Immature natural killer cell (primary cell): ENCODE measurements at regions not wholly inside any gene's neighbourhood (a gene's known extent, or its start where the extent isn't known, plus 50 kb on each side); places are given as distances from the start of the nearest gene placed in this dataset.

Experiments
- DNase-seq, 3 donors: peaks; one replicate each; pipeline ENCODE4 v3.0.0; 2022; ENCODE audit warnings: mixed read lengths in 1 of 3
- H3K27ac Mint-ChIP-seq, 6 donors: one replicate each; pipeline ENCODE4 v1.8.0; 2020; ENCODE audit warnings: mixed read lengths in 6 of 6, mild to moderate bottlenecking in 5 of 6, inconsistent platforms in 4 of 6, moderate library complexity in 3 of 6
- H3K27me3 Mint-ChIP-seq, 3 donors: one replicate each; pipeline ENCODE4 v1.8.0; 2020 to 2021; ENCODE audit warnings: low read depth in 3 of 3, mild to moderate bottlenecking in 3 of 3, mixed read lengths in 3 of 3, moderate library complexity in 3 of 3, inconsistent platforms in 1 of 3
- H3K36me3 Mint-ChIP-seq, 3 donors: one replicate each; pipeline ENCODE4 v1.8.0; 2020; ENCODE audit warnings: mixed read lengths in 3 of 3, inconsistent platforms in 2 of 3, mild to moderate bottlenecking in 2 of 3
- H3K4me1 Mint-ChIP-seq, 2 donors: one replicate each; pipeline ENCODE4 v1.8.0; 2020; ENCODE audit warnings: inconsistent platforms in 2 of 2, mild to moderate bottlenecking in 2 of 2, mixed read lengths in 2 of 2, moderate library complexity in 1 of 2
- H3K4me3 Mint-ChIP-seq, 5 donors: one replicate each; pipeline ENCODE4 v1.8.0; 2020; ENCODE audit warnings: mild to moderate bottlenecking in 5 of 5, mixed read lengths in 5 of 5, inconsistent platforms in 3 of 5, moderate library complexity in 3 of 5
- H3K9me3 Mint-ChIP-seq, 6 donors: one replicate each; pipeline ENCODE4 v1.8.0; 2020; ENCODE audit warnings: mild to moderate bottlenecking in 6 of 6, mixed read lengths in 6 of 6, inconsistent platforms in 4 of 6, moderate library complexity in 3 of 6

DNA sequence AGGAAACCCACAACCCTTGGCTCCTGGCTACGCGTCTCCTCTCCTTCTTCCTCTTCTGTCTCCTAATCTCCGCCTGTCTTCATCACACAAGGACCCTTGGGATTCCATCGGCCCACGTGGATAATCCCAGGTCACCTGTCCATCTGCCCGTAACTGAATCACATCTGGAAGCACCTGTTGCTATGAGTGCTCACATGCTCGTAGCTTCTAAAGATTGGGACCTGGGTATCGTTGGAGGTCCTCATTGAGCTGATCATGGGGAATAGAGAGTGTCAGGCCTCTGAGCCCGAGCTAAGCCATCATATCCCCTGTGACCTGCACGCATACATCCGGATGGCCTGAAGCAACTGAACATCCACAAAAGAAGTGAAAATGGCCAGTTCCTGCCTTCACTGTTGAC lies 175.4 kb downstream of the SHOX start:
- no peak for DNase-seq
- Mint-ChIP-seq H3K9me3 (peaks cover 0 to 2% (median 0%) of the 10 kb centered on the region in 6 donors), H3K27ac (no peak overlapping the region), H3K36me3 (no peaks in the 10 kb centered on the region), H3K4me1 (no peaks in the 10 kb centered on the region), H3K4me3 (peak overlapping the region in 1 of 5 donors; percentile 43), H3K27me3 (peaks cover 1 to 3% (median 3%) of the 10 kb centered on the region in 3 donors)

DNA sequence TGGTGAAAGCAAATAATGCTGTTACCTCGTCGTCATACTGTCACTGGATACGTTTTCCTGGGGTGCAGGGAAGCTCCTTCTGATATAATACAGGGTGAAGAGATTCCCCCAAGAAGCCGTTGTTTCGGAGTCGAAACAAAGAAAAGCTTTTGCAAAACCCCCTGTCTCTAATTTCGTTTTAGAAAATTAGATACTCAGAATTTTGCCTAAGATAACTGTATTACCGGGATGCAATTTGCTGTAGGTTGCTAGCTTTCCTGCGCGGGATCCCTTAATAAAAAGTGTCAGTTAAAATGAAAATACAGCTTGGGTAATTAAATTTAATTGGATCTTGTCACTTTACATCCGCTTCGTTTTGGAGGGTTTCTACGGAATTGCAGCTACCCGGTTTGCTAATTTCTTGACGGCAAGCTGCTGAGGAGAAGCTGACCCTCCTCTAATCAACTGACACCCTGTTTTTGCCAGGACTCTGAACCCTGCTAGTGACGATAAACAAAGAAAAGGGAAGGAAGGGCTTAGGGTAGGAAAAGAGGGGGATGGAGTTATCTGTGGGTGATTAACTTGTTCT lies 174.6 kb downstream of the SHOX start:
- H3K27me3 Mint-ChIP-seq, result peaks cover 1 to 4% (median 3%) of the 10 kb centered on the region in 3 donors
- H3K4me3 Mint-ChIP-seq, result no peak overlapping the region
- no peak overlapping the region for H3K27ac Mint-ChIP-seq

DNA sequence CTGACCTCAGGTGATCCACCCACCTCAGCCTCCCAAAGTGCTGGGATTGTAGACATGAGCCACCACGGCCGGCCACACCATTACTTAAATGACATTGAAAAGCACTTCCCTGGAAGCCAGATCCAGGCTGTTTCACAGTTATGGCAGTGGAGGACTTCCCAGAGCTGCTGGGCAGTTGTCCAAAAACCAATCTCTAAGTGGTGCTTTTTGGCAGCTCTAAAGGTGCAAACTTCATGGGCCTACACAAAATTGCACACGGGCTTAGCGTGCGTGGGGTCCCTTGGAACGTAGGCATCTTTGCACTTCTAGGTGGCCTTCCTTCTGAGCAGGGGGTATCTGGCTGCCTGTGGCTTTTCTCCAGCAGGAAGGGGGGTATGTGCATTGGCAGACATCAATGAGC lies 172.3 kb downstream of the SHOX start:
- Mint-ChIP-seq H3K27me3 (peaks cover 1 to 6% (median 3%) of the 10 kb centered on the region in 3 donors), H3K36me3 (no peaks in the 10 kb centered on the region), H3K4me1 (no peaks in the 10 kb centered on the region), H3K27ac (no peak overlapping the region), H3K9me3 (peaks cover 0 to 7% (median under 1%) of the 10 kb centered on the region in 6 donors), H3K4me3 (no peak overlapping the region)
- DNase-seq, result no peak

More for the DNA sequence above, 174.6 kb downstream of the SHOX start:
- Mint-ChIP-seq H3K9me3 (peaks cover 0 to 4% (median under 1%) of the 10 kb centered on the region in 6 donors), H3K36me3 (no peaks in the 10 kb centered on the region), H3K4me1 (no peaks in the 10 kb centered on the region)
- DNase-seq, result no peak

DNA sequence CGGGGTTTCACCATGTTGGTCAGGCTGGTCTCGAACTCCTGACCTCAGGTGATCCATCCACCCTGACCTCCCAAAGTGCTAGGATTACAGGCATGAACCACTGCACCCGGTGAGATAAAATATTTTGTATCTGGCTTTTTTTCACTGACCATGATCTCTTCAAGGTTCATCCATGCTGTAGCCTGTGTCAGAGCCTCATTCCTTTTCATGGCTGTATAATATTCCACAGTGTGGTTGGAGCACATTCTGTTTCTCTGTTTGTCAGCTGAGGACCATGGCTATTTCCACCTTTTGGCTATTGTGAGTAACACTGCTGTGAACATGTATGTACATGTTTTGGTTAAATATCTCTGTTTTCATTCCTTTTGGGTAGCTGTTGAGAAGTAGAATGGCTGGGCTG lies 169.2 kb downstream of the SHOX start:
- DNase-seq, result no peak
- Mint-ChIP-seq H3K36me3 (no peaks in the 10 kb centered on the region), H3K4me1 (no peaks in the 10 kb centered on the region), H3K27me3 (peaks cover 0 to 4% (median 0%) of the 10 kb centered on the region in 3 donors), H3K27ac (no peak overlapping the region), H3K4me3 (no peak overlapping the region), H3K9me3 (peaks cover 0 to 7% (median 0%) of the 10 kb centered on the region in 6 donors)

DNA sequence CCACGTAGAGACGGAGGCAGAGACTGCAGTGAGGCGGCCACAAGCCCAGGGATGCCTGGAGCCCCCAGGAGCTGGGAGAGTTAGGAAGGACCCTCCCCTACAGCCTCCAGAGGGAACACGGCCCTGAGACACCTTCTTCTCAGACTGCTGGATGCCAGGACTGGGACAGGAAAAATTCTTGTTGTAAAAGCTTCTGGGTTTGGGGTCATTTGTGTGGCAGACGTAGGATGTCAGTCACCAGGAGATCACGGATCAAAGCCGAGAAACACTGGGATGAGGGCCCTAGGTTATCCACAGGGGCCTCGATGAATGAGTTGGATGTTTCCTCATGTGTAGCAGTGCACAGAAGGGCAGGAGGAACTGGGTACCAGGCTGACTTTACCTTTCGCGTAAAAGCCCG lies 163.7 kb downstream of the SHOX start:
- no peak overlapping the region for H3K4me3 Mint-ChIP-seq
- no peaks in the 10 kb centered on the region for H3K4me1 Mint-ChIP-seq
- no peak overlapping the region for H3K27ac Mint-ChIP-seq
- no peak for DNase-seq
- peaks cover 5 to 18% (median 9%) of the 10 kb centered on the region in 3 donors for H3K27me3 Mint-ChIP-seq
- no peaks in the 10 kb centered on the region for H3K36me3 Mint-ChIP-seq
- H3K9me3 Mint-ChIP-seq, result no peaks in the 10 kb centered on the region

DNA sequence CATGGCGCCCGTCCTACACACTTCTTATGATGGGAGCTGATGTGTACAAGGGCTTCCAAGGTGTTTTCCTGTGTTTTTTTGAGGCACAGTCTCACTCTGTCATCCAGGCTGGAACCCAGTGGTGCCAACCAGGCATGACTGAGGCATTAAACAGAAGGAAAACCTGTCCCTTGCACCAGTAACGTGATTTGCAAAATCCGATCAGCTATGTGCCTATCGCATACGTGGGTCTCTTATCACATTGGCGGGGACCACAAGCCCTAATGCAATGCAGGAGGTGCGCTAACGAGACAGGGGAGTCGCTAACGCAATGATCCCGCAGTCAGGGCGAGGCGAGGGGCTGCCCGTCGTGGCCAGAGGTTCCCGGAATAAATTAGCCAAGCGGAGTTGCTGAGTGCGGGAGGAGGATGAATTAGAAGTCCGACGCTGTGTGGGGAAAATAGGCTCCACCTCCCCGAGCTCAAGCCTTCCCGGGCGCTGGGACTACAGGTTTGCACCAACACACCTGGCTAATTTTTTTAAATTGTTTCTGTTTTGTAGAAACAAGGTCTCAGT lies 162.7 kb downstream of the SHOX start:
- Mint-ChIP-seq H3K36me3 (no peaks in the 10 kb centered on the region), H3K4me1 (no peaks in the 10 kb centered on the region), H3K9me3 (no peaks in the 10 kb centered on the region), H3K27ac (no peak overlapping the region), H3K4me3 (no peak overlapping the region), H3K27me3 (peaks cover 5 to 22% (median 9%) of the 10 kb centered on the region in 3 donors)
- no peak for DNase-seq

DNA sequence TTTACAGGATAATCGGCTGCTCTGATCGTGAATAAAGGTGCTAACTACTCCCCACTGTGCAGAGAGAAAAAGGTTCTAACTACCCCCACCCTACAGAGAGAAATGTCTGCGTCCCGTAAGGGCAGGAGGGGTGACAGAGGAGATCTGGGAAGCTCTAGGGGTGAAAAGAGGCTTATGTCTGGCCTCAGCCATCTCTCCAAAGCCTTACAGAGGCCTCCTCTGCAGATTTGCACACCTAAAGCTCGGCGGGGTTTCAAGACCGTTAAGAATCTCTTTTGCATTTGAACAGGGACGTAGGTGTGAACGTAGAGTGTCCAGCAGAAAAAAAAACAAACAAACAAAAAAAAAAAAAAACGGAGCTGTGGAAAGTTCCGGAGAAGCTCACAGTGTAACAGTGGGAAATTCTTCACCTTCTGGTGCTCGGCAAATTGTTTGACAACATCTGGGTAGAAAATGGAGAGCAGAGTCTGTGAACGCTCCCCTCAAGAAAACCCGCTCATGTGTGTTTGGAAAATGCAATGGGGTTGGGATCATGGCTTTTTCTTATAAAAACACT lies 161.0 kb downstream of the SHOX start:
- Mint-ChIP-seq H3K36me3 (no peaks in the 10 kb centered on the region), H3K4me3 (no peak overlapping the region), H3K27me3 (peaks cover 5 to 22% (median 9%) of the 10 kb centered on the region in 3 donors), H3K9me3 (no peaks in the 10 kb centered on the region), H3K4me1 (no peaks in the 10 kb centered on the region), H3K27ac (no peak overlapping the region)
- DNase-seq, result no peak

DNA sequence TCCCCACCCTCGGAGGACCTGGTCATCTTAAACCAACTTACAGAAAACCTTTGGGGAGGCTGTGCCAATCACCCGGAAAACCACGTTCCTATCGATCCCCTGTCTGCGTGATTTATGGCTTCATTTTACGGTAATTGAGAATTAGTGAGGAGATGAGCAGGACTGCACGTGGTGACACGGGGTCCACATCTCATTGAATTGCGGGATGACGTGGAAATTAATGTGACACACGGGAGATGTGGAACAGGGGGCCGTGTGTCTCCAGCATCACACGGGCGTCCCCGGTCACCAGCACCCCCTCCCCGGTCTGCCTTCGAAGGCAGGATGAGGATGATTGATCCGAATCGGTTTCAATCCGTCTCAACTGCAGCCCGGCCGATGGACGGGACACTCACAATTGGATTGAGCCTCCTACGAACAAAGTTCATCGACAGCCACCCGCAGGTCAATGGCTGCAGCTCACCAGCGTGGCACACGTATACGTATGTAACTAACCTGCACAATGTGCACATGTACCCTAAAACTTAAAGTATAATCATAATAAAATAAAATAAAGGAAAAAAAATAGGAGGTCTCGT lies 160.3 kb downstream of the SHOX start:
- H3K4me1 Mint-ChIP-seq, result no peaks in the 10 kb centered on the region
- DNase-seq, result no peak
- no peak overlapping the region for H3K27ac Mint-ChIP-seq
- no peak overlapping the region for H3K4me3 Mint-ChIP-seq
- H3K9me3 Mint-ChIP-seq, result no peaks in the 10 kb centered on the region
- H3K27me3 Mint-ChIP-seq, result peaks cover 5 to 22% (median 9%) of the 10 kb centered on the region in 3 donors
- no peaks in the 10 kb centered on the region for H3K36me3 Mint-ChIP-seq

DNA sequence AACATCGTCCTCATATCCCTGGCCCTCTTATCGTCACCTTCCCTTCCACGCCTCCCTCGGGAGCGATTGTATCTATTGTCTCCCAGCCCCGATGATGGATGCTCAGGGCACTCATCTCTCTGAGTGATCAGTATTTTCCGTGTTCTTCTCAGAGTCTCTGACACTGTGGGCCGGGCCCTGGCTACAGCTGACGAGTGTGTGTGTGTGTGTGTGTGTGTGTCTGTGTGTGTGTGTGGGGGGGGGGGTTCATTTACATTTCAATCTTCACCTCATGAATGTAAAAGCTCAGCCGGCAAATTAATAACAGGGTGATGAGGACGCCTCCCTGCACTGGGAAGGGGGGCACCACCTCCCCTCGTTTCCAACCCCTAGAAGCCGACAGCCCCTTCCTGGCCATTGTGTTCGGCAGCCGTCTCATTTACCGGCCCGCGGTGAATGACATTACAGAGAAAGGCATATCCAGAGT lies 159.5 kb downstream of the SHOX start:
- DNase-seq, result no peak
- peaks cover 5 to 22% (median 9%) of the 10 kb centered on the region in 3 donors for H3K27me3 Mint-ChIP-seq

DNA sequence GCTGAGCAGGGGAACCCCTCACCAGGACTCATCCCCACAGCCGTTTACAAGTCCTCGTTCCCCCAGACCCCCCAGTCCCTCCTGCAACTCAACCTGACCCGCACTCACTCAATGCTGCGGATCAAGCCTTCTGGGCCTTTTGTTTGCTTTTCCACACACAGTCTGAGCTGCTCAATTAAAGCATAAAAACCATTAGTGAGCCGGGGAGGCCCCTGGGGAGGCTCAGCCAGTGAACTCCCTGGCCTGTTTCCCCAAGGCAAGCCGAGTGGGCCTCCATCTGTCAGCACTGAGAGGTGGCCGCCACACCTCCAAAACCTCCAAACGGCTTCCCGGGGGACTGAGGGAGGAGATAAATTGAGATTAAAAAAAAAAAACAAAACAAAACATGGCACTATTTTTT lies 158.5 kb downstream of the SHOX start:
- H3K4me3 Mint-ChIP-seq, result no peak overlapping the region
- H3K27ac Mint-ChIP-seq, result no peak overlapping the region
- no peaks in the 10 kb centered on the region for H3K4me1 Mint-ChIP-seq
- no peaks in the 10 kb centered on the region for H3K36me3 Mint-ChIP-seq
- no peak for DNase-seq
- peaks cover 4 to 21% (median 9%) of the 10 kb centered on the region in 3 donors for H3K27me3 Mint-ChIP-seq
- no peaks in the 10 kb centered on the region for H3K9me3 Mint-ChIP-seq

More for the DNA sequence above, 159.5 kb downstream of the SHOX start:
- Mint-ChIP-seq H3K36me3 (no peaks in the 10 kb centered on the region), H3K4me3 (no peak overlapping the region), H3K9me3 (no peaks in the 10 kb centered on the region), H3K4me1 (no peaks in the 10 kb centered on the region), H3K27ac (no peak overlapping the region)

DNA sequence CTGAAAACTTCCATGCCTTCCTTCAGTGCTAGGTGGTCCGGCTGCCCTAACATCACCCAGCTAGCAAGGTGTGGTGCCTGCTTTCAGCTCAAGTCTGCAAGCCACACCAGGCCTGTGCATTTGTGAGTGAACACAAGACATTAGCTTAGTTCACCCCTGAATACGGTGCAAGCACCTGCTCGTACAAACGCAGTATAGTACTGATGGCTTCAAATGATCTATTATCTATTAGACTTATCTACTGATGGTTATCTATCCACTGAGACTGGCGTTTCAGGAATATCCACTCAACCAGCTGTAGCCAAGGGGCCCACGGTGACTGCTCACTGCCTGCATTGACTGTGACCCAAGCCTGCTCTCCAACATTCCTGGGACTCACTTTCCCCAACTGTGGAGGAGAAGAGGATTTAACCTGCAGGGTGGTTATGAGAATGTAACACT lies 155.9 kb downstream of the SHOX start:
- H3K4me1 Mint-ChIP-seq, result no peaks in the 10 kb centered on the region
- H3K4me3 Mint-ChIP-seq, result no peak overlapping the region
- no peaks in the 10 kb centered on the region for H3K36me3 Mint-ChIP-seq
- no peak for DNase-seq
- H3K9me3 Mint-ChIP-seq, result peaks cover 0 to 3% (median 0%) of the 10 kb centered on the region in 6 donors
- no peak overlapping the region for H3K27ac Mint-ChIP-seq
- H3K27me3 Mint-ChIP-seq, result peaks cover 4 to 14% (median 4%) of the 10 kb centered on the region in 3 donors

DNA sequence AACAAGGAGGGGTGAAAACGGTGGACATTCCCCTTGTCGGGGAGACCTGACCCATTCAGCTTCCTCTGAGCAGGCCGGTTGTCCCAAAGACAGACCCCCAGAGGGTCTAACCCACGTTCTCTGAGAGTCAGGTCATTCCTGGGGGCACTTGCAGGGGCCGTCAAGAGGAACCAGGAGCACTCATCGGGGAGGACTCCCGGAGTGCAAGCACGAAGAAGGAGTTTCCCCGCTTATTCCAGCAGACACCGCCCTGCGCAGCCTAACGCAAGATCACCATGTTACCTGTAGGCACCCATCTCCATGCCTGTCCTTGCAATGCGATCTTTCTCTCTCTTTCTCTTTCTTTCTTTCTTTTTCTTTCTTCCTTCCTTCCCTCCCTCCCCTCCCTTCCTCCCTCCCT lies 154.2 kb downstream of the SHOX start:
- Mint-ChIP-seq H3K4me3 (no peak overlapping the region), H3K9me3 (peaks cover 0 to 3% (median 0%) of the 10 kb centered on the region in 6 donors), H3K27ac (no peak overlapping the region), H3K36me3 (no peaks in the 10 kb centered on the region), H3K4me1 (no peaks in the 10 kb centered on the region), H3K27me3 (peaks cover 2 to 5% (median 3%) of the 10 kb centered on the region in 3 donors)
- no peak for DNase-seq

DNA sequence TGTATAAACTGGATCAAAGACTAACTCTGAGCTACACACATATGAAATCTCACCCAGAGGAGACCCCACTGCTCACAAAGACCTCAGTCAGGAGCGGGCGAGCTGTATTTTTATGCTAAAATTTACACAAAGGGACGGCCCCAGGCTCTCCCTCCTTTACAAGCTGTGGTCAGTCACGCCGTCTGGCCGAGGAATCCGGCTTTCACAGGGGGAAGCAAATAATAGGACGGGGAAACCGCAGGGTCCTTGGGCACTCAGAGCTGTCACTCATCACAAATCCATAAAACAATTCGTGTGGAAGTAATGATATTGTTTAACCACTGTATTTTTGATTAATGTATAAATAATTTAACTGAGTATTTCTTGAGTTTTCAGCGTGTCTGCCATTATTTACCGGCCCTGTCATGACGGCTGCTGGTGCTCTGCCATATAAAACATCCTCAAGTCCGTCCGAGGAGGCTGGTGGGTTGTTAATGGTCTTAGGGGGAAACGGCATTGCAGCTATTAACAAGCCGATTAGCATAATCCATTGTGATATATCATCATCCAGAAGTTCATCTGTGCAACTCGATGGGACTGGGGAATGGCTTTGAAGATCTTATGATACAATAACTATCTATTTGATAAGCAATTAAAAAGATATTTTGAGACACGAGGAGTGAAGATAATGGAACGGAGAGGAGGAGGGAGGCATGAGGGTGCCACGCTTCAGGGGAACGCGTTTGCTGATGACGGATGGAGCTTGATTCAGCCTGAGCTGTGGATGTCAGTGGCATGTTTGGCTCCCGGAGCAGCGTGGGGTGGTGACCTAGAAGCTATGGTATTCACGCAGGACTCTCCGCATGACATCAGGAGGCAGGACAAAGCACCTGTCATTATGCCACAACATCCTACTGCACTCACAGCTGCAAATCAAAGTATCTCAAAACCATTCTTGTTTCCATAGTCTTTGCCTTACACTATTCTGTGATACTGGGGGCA lies 150.9 kb downstream of the SHOX start:
- Mint-ChIP-seq H3K4me3 (no peak overlapping the region), H3K4me1 (no peaks in the 10 kb centered on the region), H3K36me3 (no peaks in the 10 kb centered on the region), H3K27ac (no peak overlapping the region), H3K9me3 (peaks cover 0 to 3% (median 0%) of the 10 kb centered on the region in 6 donors), H3K27me3 (peaks cover 0 to 3% (median 2%) of the 10 kb centered on the region in 3 donors)
- no peak for DNase-seq
